B cell (primary cell): ENCODE measurements at regions not wholly inside any gene's neighbourhood (a gene's known extent, or its start where the extent isn't known, plus 50 kb on each side); places are given as distances from the start of the nearest gene placed in this dataset.

ENCODE experiments used
- ATAC-seq: fragments of 200-7000 bp; cut with Tn5 transposase; one replicate; pipeline ENCODE4 v1.10.0; 2021; ENCODE audit warnings: low read depth, mild to moderate bottlenecking, moderate number of reproducible peaks, moderate library complexity
- CTCF ChIA-PET: fragments of 350-600 bp; sonication (Branson Sonifier 250); formaldehyde crosslinking; loops from one replicate; lab custom pipeline; 2021; ENCODE audit warnings: antibody characterized with exemption, inconsistent platforms; lab: Charles Lee
- POLR2A ChIA-PET: fragments of 350-600 bp; sonication (Branson Sonifier 250); formaldehyde crosslinking; loops from one replicate; lab custom pipeline; 2021; ENCODE audit warnings: antibody characterized with exemption; lab: Charles Lee
- DNase-seq: peaks from one replicate; pipeline ENCODE4 v3.0.0; 2013
- H2AFZ ChIP-seq: 2 replicates; pipeline ENCODE4 v1.6.1; 2012; ENCODE audit warnings: mild to moderate bottlenecking, low read depth, low read length; ENCODE audit not compliant: insufficient read depth, poor library complexity, severe bottlenecking
- H3K27ac ChIP-seq, 2 donors: 1 replicate in 1 of 2; 2 replicates in 1 of 2; pipeline ENCODE4 v1.5.1; 2012 to 2013; ENCODE audit warnings: low read length in 2 of 2, mild to moderate bottlenecking in 2 of 2, moderate library complexity in 1 of 2
- H3K27me3 ChIP-seq, 4 experiments: fragments of 200-600 bp in 1 of 4; sonication (generic) in 1 of 4; replicated peaks in 1 of 4; 1 replicate in 2 of 4; 2 replicates in 2 of 4; pipeline versions ENCODE4 v1.6.1 to v1.7.0; 2013 to 2016; ENCODE audit warnings: low read length in 3 of 4, mild to moderate bottlenecking in 2 of 4, mixed read lengths in 1 of 4, moderate library complexity in 1 of 4; ENCODE audit not compliant: insufficient read depth in 4 of 4, control insufficient read depth in 3 of 4; ENCODE audit errors: control extremely low read depth in 1 of 4
- H3K36me3 ChIP-seq, 2 experiments: replicated peaks in 1 of 2; 1 replicate in 1 of 2; 2 replicates in 1 of 2; pipeline versions ENCODE4 v1.6.1 to v1.7.1; 2013; ENCODE audit warnings: low read length in 1 of 2; ENCODE audit not compliant: insufficient read depth in 2 of 2, control insufficient read depth in 1 of 2; ENCODE audit errors: control extremely low read depth in 1 of 2, extremely low read depth in 1 of 2
- H3K4me1 ChIP-seq, 2 donors: fragments of 200-600 bp in 1 of 2; sonication (generic) in 1 of 2; 1 replicate in 1 of 2; 2 replicates in 1 of 2; pipeline versions ENCODE4 v1.5.1 to v1.6.1; 2013 to 2017; ENCODE audit warnings: low read length in 2 of 2; ENCODE audit not compliant: control insufficient read depth in 2 of 2, insufficient read depth in 2 of 2
- H3K4me2 ChIP-seq: replicated peaks from 2 replicates; pipeline ENCODE3; 2012; ENCODE audit warnings: mild to moderate bottlenecking, low read depth, low read length; ENCODE audit not compliant: poor library complexity, severe bottlenecking
- H3K4me3 ChIP-seq, 5 experiments: fragments of 200-600 bp in 1 of 5; sonication (generic) in 1 of 5; 1 replicate in 3 of 5; 2 replicates in 2 of 5; pipeline versions ENCODE4 v1.5.1 to v1.7.0; 2011 to 2016; ENCODE audit warnings: low read length in 4 of 5, mild to moderate bottlenecking in 4 of 5, low read depth in 2 of 5, control low read depth in 1 of 5, moderate library complexity in 1 of 5; ENCODE audit not compliant: insufficient read depth in 1 of 5; ENCODE audit errors: control extremely low read depth in 1 of 5, extremely low read depth in 1 of 5
- H3K79me2 ChIP-seq: fragments of 200-600 bp; sonication (generic); one replicate; pipeline ENCODE4 v1.6.0; 2016; ENCODE audit warnings: low read length; ENCODE audit not compliant: control insufficient read depth, insufficient read depth
- H3K9ac ChIP-seq: fragments of 200-600 bp; sonication (generic); 2 replicates; pipeline ENCODE4 v1.6.1; 2017; ENCODE audit warnings: mild to moderate bottlenecking, low read length, moderate library complexity
- H3K9me3 ChIP-seq, 3 donors: one replicate each; pipeline versions ENCODE4 v1.6.1 to v1.7.1; 2013; ENCODE audit warnings: low read length in 2 of 3; ENCODE audit not compliant: control insufficient read depth in 2 of 3, insufficient read depth in 1 of 3; ENCODE audit errors: control extremely low read depth in 1 of 3
- H4K20me1 ChIP-seq: 2 replicates; pipeline ENCODE4 v1.6.0; 2012; ENCODE audit warnings: mild to moderate bottlenecking, low read length; ENCODE audit not compliant: insufficient read depth, control insufficient read depth, poor library complexity, severe bottlenecking
- H3K27ac Mint-ChIP-seq: one replicate; pipeline ENCODE4 v1.8.0; 2021; ENCODE audit warnings: mixed read lengths
- H3K27me3 Mint-ChIP-seq: one replicate; pipeline ENCODE4 v1.8.0; 2021; ENCODE audit warnings: mixed read lengths
- H3K4me1 Mint-ChIP-seq: one replicate; pipeline ENCODE4 v1.8.0; 2021; ENCODE audit warnings: mixed read lengths
- H3K4me3 Mint-ChIP-seq: one replicate; pipeline ENCODE4 v1.8.0; 2021; ENCODE audit warnings: mixed read lengths
- H3K9me3 Mint-ChIP-seq: one replicate; pipeline ENCODE4 v1.8.0; 2022; ENCODE audit warnings: mixed read lengths; ENCODE audit not compliant: insufficient read depth
- CTCF ChIP-seq: fragments of 200-600 bp; IDR thresholded peaks from one replicate; pipeline ENCODE4 v1.8.0; 2022; ENCODE audit warnings: antibody characterized with exemption, mild to moderate bottlenecking
- EZH2 ChIP-seq: IDR thresholded peaks from 2 replicates; pipeline ENCODE4 v1.6.1; 2012; ENCODE audit warnings: borderline replicate concordance, low read depth, mild to moderate bottlenecking, moderate library complexity, low read length; ENCODE audit not compliant: insufficient read depth, poor library complexity, severe bottlenecking
- WGBS: methylation state at CpG from one replicate; pipeline ENCODE4 v1.1.5; 2013; ENCODE audit warnings: missing lambda C conversion rate; ENCODE audit not compliant: insufficient coverage; 5-methylcytosine and 5-hydroxymethylcytosine counted together
- intact Hi-C: fragments of 100-400 bp; cut with micrococcal nuclease; formaldehyde crosslinking; loops from one replicate; pipeline ENCODE4 v1.10.0; 2022

GRCh38 chr3:80978216-80978969, 783.1 kb downstream of the GBE1 start:
- intact Hi-C loops = no loop called here
- no peak for DNase-seq
- no peaks in the 10 kb centered on the region for H3K36me3 ChIP-seq
- ChIA-PET POLR2A (no interaction called here), CTCF (no interaction called here)
- peaks cover 3% of the 10 kb centered on the region for H3K9me3 Mint-ChIP-seq
- no peak overlapping the region for H3K27ac Mint-ChIP-seq
- no peak for TF ChIP-seq CTCF
- no peak for TF ChIP-seq EZH2
- H3K4me2 ChIP-seq = no peak overlapping the region
- H2AFZ ChIP-seq = no peak overlapping the region
- no peaks in the 10 kb centered on the region for H3K27me3 ChIP-seq
- H3K4me3 Mint-ChIP-seq = no peak overlapping the region
- no peak overlapping the region for H3K9ac ChIP-seq
- no peak for ATAC-seq
- H3K9me3 ChIP-seq = no peaks in the 10 kb centered on the region
- H3K4me3 ChIP-seq = no peak overlapping the region
- WGBS = no CpG with 5 or more reads among the region's 4 CpGs
- no peaks in the 10 kb centered on the region for H3K79me2 ChIP-seq
- H3K4me1 Mint-ChIP-seq = no peaks in the 10 kb centered on the region
- H3K27me3 Mint-ChIP-seq = no peaks in the 10 kb centered on the region
- H3K4me1 ChIP-seq = no peaks in the 10 kb centered on the region
- no peaks in the 10 kb centered on the region for H4K20me1 ChIP-seq
- H3K27ac ChIP-seq = no peak overlapping the region

- no peak overlapping the region for H2AFZ ChIP-seq
Measured at GRCh38 chr3:80970292-80970691, 791.2 kb downstream of the GBE1 start.

More at GRCh38 chr3:80970292-80970691, 791.2 kb downstream of the GBE1 start:
- no peak for TF ChIP-seq CTCF
- no peak for TF ChIP-seq EZH2
- H4K20me1 ChIP-seq = no peaks in the 10 kb centered on the region
- Mint-ChIP-seq H3K4me3 (no peak overlapping the region), H3K27ac (no peak overlapping the region), H3K27me3 (no peaks in the 10 kb centered on the region), H3K9me3 (peaks cover 6% of the 10 kb centered on the region), H3K4me1 (no peaks in the 10 kb centered on the region)
- intact Hi-C loops = no loop called here
- CTCF ChIA-PET = no interaction called here
- no peaks in the 10 kb centered on the region for H3K27me3 ChIP-seq
- no peak overlapping the region for H3K4me2 ChIP-seq
- no peaks in the 10 kb centered on the region for H3K4me1 ChIP-seq
- H3K9me3 ChIP-seq = peaks cover 0 to 5% (median 3%) of the 10 kb centered on the region in 3 donors
- H3K79me2 ChIP-seq = no peaks in the 10 kb centered on the region
- no peak overlapping the region for H3K9ac ChIP-seq
- H3K4me3 ChIP-seq = no peak overlapping the region
- DNase-seq (no peak), ATAC-seq (no peak)
- no peak overlapping the region for H3K27ac ChIP-seq
- no peaks in the 10 kb centered on the region for H3K36me3 ChIP-seq
- POLR2A ChIA-PET = no interaction called here
- no CpG with 5 or more reads among the region's 1 CpG for WGBS
